Neural cell (in vitro differentiated cells): ENCODE measurements at regions not wholly inside any gene's neighbourhood (a gene's known extent, or its start where the extent isn't known, plus 50 kb on each side); places are given as distances from the start of the nearest gene placed in this dataset.

Experiments
- H2AFZ ChIP-seq: fragments of 200-600, 300-800 bp; sonication (generic), shearing (Covaris generic); 2 replicates; pipeline ENCODE4 v1.6.0; 2014; ENCODE audit warnings: low read depth, mild to moderate bottlenecking, antibody characterized with exemption, low read length, moderate library complexity
- H3F3A ChIP-seq: fragments of 200-600 bp; shearing (Covaris generic); 2 replicates; pipeline ENCODE4 v1.6.1; 2016; ENCODE audit warnings: mild to moderate bottlenecking, moderate library complexity, mixed read lengths, antibody characterized with exemption, low read length; ENCODE audit not compliant: insufficient read depth, poor library complexity, severe bottlenecking
- H3K27ac ChIP-seq: fragments of 200-600, 300-800 bp; sonication (generic), shearing (Covaris generic); 2 replicates; pipeline ENCODE4 v1.5.1; 2014; ENCODE audit warnings: mild to moderate bottlenecking, low read length, moderate library complexity
- H3K27me3 ChIP-seq: fragments of 300-800, 200-600 bp; sonication (generic), shearing (Covaris generic); 2 replicates; pipeline ENCODE4 v1.6.0; 2014; ENCODE audit warnings: mild to moderate bottlenecking, low read depth, low read length, moderate library complexity; ENCODE audit not compliant: insufficient read depth
- H3K36me3 ChIP-seq: fragments of 300-800, 200-600 bp; sonication (generic), shearing (Covaris generic); 2 replicates; pipeline ENCODE4 v1.5.1; 2014; ENCODE audit warnings: mild to moderate bottlenecking, antibody characterized with exemption, low read length, moderate library complexity; ENCODE audit not compliant: insufficient read depth
- H3K4me2 ChIP-seq: fragments of 300-800, 200-600 bp; sonication (generic), shearing (Covaris generic); 2 replicates; pipeline ENCODE4 v1.6.0; 2014; ENCODE audit warnings: mild to moderate bottlenecking, low read length
- H3K4me3 ChIP-seq: fragments of 300-800, 200-600 bp; sonication (generic), shearing (Covaris generic); 2 replicates; pipeline ENCODE4 v1.5.1; 2014; ENCODE audit warnings: mild to moderate bottlenecking, low read length, moderate library complexity
- H3K79me2 ChIP-seq: fragments of 200-600 bp; shearing (Covaris generic); replicated peaks from 2 replicates; pipeline ENCODE4 v1.6.0; 2014; ENCODE audit warnings: mild to moderate bottlenecking, low read length, moderate library complexity; ENCODE audit not compliant: insufficient read depth
- H3K9ac ChIP-seq: fragments of 300-800, 200-600 bp; sonication (generic), shearing (Covaris generic); 2 replicates; pipeline ENCODE4 v1.6.1; 2016; ENCODE audit warnings: mild to moderate bottlenecking, low read length, mixed read lengths
- H3K9me2 ChIP-seq: fragments of 200-600 bp; shearing (Covaris generic); 2 replicates; pipeline ENCODE4 v1.6.1; 2016; ENCODE audit warnings: mild to moderate bottlenecking, low read length, mixed read lengths; ENCODE audit not compliant: insufficient read depth
- H3K9me3 ChIP-seq: fragments of 200-600, 300-800 bp; sonication (generic), shearing (Covaris generic); 2 replicates; pipeline ENCODE4 v1.6.1; 2016; ENCODE audit warnings: mild to moderate bottlenecking, mixed run types, low read length, moderate library complexity, mixed read lengths
- H4K20me1 ChIP-seq: fragments of 200-600 bp; shearing (Covaris generic); 2 replicates; pipeline ENCODE4 v1.6.1; 2016; ENCODE audit warnings: mild to moderate bottlenecking, mixed run types; ENCODE audit not compliant: insufficient read depth
- CTCF ChIP-seq: fragments of 450-650 bp; IDR thresholded peaks from 2 replicates; pipeline ENCODE4 v1.5.1; 2014; ENCODE audit warnings: antibody characterized with exemption, mild to moderate bottlenecking, moderate library complexity; ENCODE audit not compliant: poor library complexity, severe bottlenecking
- EP300 ChIP-seq: fragments of 450-650 bp; conservative IDR thresholded peaks from 2 replicates; pipeline ENCODE4 v1.6.1; 2014; ENCODE audit warnings: antibody characterized with exemption, mild to moderate bottlenecking, moderate library complexity; ENCODE audit not compliant: poor library complexity, severe bottlenecking
- EZH2 ChIP-seq: fragments of 200-600, 300-800 bp; shearing (Covaris generic), sonication (generic); IDR thresholded peaks from 2 replicates; pipeline ENCODE4 v1.6.1; 2014; ENCODE audit warnings: antibody characterized with exemption, low read length, borderline replicate concordance, mild to moderate bottlenecking; ENCODE audit not compliant: insufficient read depth, poor library complexity, severe bottlenecking
- MXI1 ChIP-seq: fragments of 450-650 bp; conservative IDR thresholded peaks from 2 replicates; pipeline ENCODE4 v1.6.1; 2014; ENCODE audit warnings: antibody characterized with exemption, mild to moderate bottlenecking; ENCODE audit not compliant: poor library complexity, severe bottlenecking
- POLR2AphosphoS5 ChIP-seq: IDR thresholded peaks from 2 replicates; pipeline ENCODE4 v1.6.1; 2012
- RAD21 ChIP-seq: fragments of 450-650 bp; conservative IDR thresholded peaks from 2 replicates; pipeline ENCODE4 v1.6.1; 2014; ENCODE audit warnings: antibody characterized with exemption, mild to moderate bottlenecking, moderate library complexity
- REST ChIP-seq: IDR thresholded peaks from 2 replicates; pipeline ENCODE4 v1.6.1; 2012; ENCODE audit warnings: borderline replicate concordance
- SMC3 ChIP-seq: fragments of 450-650 bp; conservative IDR thresholded peaks from 2 replicates; pipeline ENCODE4 v1.6.1; 2014; ENCODE audit warnings: antibody characterized with exemption, mild to moderate bottlenecking, moderate library complexity; ENCODE audit not compliant: poor library complexity
- TAF1 ChIP-seq: IDR thresholded peaks from 2 replicates; pipeline ENCODE4 v1.6.1; 2012; ENCODE audit warnings: low read depth

- H3K4me3 ChIP-seq, result no peak overlapping the region
- no peaks in the 10 kb centered on the region for H3K79me2 ChIP-seq
- no peaks in the 10 kb centered on the region for H3F3A ChIP-seq
- H3K27ac ChIP-seq, result no peak overlapping the region
- H2AFZ ChIP-seq, result no peak overlapping the region
- no peak overlapping the region for H3K9ac ChIP-seq
- H3K9me2 ChIP-seq, result no peaks in the 10 kb centered on the region
- H3K4me2 ChIP-seq, result no peak overlapping the region
- H3K27me3 ChIP-seq, result no peaks in the 10 kb centered on the region
- no peaks in the 10 kb centered on the region for H3K9me3 ChIP-seq
- no peaks in the 10 kb centered on the region for H4K20me1 ChIP-seq
- TF ChIP-seq REST (no peak), TAF1 (no peak), SMC3 (no peak), EP300 (no peak), MXI1 (no peak), EZH2 (no peak), CTCF (no peak), RAD21 (no peak), POLR2AphosphoS5 (no peak)
- H3K36me3 ChIP-seq, result no peaks in the 10 kb centered on the region
These were observed 931.0 kb upstream of the MIR17HG start for GRCh38 chr13:90416519-90416918.

DNA sequence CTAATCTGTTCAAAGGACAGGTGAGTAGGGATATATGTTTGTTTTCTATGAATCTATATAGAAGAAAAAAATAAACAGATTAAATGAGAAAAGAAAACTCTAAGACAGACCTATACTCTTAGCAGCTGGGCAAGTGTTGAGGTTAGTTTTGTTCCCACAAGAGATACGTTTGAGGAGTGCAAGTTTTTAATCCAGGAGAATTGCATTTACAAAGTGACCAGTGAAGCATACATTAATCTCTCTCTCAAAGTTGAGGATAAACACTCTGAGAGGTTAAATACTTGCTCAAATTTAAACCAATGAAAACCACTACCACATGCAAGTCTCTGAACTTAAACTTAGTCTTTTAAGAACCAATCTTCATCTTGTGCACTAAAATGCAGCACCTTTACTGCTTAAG, 930.5 kb upstream of the MIR17HG start:
- no peak overlapping the region for H2AFZ ChIP-seq
- no peaks in the 10 kb centered on the region for H3K36me3 ChIP-seq
- no peaks in the 10 kb centered on the region for H4K20me1 ChIP-seq
- no peak overlapping the region for H3K4me3 ChIP-seq
- no peaks in the 10 kb centered on the region for H3K9me2 ChIP-seq
- no peak overlapping the region for H3K27ac ChIP-seq
- H3K9me3 ChIP-seq, result no peaks in the 10 kb centered on the region
- H3K27me3 ChIP-seq, result no peaks in the 10 kb centered on the region
- no peak overlapping the region for H3K9ac ChIP-seq
- H3K4me2 ChIP-seq, result no peak overlapping the region
- TF ChIP-seq CTCF (no peak), EP300 (no peak), TAF1 (no peak), REST (no peak), EZH2 (no peak), SMC3 (no peak), MXI1 (no peak), RAD21 (no peak), POLR2AphosphoS5 (no peak)
- no peaks in the 10 kb centered on the region for H3F3A ChIP-seq
- no peaks in the 10 kb centered on the region for H3K79me2 ChIP-seq
